NCI-H1092 (cell line): ENCODE measurements at regions not wholly inside any gene's neighbourhood (a gene's known extent, or its start where the extent isn't known, plus 50 kb on each side); places are given as distances from the start of the nearest gene placed in this dataset.
"Not testable (repeated sequence)": the region's sequence is repeated elsewhere in the genome, so short reads cannot be mapped to it uniquely, and the experiment has no call there.

Experiments used
- DNase-seq: peaks from one replicate; lab custom pipeline; 2025; lab: John Stamatoyannopoulos, UW

GRCh38 chr16:88227722-88228482, 154.9 kb upstream of the ZNF469 start:
- not testable (repeated sequence) for DNase-seq

DNA sequence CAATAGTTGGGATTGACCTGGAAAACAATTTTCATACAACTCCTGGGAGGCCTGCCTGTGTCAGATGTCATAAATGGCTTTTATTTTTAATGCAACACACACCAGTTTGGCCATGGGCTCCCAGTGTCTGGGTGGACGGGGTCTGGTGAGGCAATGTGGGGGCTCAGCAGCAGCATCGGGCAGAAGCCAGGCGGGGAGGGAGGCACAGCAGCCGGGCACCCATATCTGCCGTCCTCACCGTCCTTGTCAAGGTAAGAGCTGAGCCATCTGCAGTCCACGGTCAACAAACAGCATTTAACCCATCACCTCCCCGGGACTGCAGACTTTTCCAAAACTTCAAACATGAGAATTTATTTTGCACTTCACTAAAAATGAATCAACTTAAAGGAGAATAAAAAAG, 154.0 kb upstream of the ZNF469 start:
- DNase-seq, result not testable (repeated sequence)

GRCh38 chr16:88229710-88230109, 153.0 kb upstream of the ZNF469 start:
- DNase-seq, result not testable (repeated sequence)

- not testable (repeated sequence) for DNase-seq
These were observed 152.3 kb upstream of the ZNF469 start for GRCh38 chr16:88230276-88230966.

DNA sequence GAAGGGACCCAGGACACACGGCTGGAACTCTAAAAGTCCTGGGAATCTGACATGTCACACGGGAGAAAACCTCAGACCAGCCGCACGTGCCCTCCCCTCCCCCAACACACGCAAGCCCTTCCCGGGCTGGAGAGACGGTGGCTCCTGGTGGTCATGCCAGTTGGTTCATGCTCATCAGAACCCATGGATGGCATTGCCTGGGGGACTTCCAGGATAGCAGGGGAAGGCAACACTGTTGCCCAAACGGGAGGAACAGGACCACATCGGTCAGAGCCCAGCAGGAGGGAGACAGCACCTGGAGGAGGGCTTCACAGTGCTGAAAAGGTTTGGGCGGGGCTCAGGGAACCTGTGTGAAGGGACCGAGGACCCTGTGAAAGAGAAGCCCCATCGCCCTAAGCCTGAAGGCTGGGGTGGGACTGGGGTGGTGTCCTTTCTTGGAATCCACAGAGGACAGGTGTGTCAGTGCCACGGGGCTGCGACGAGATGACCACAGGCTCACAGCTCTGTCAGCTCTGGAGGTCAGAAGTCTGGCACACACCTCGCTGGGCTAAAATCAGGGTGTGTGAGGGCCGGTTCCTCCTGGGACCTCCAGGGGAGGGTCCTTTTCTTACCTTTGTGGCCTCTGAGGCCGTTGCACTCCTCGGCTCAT, 151.7 kb upstream of the ZNF469 start:
- not testable (repeated sequence) for DNase-seq

DNA sequence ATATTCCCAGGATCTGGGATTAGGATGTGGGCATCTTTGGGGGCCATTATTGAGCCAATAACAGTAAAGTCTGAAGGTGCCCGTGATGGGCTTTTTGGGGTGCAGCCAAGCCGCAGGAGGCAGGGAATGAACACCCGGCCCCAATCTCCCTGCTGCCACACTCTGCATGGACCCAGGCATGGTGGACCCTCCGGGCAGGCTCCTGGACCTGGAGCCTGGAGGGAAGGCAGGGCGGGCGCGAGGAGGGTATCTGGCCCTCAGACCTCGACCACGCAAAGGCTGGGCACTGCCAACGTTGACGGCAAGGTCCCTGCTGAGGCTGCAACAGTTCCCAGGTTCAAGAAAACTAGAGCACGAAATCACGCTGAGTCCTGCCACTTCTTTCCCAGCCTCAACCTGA, 150.9 kb upstream of the ZNF469 start:
- not testable (repeated sequence) for DNase-seq

GRCh38 chr16:88232401-88233258, 150.1 kb upstream of the ZNF469 start:
- not testable (repeated sequence) for DNase-seq

- not testable (repeated sequence) for DNase-seq
These were observed 148.9 kb upstream of the ZNF469 start for GRCh38 chr16:88233621-88234420.

DNA sequence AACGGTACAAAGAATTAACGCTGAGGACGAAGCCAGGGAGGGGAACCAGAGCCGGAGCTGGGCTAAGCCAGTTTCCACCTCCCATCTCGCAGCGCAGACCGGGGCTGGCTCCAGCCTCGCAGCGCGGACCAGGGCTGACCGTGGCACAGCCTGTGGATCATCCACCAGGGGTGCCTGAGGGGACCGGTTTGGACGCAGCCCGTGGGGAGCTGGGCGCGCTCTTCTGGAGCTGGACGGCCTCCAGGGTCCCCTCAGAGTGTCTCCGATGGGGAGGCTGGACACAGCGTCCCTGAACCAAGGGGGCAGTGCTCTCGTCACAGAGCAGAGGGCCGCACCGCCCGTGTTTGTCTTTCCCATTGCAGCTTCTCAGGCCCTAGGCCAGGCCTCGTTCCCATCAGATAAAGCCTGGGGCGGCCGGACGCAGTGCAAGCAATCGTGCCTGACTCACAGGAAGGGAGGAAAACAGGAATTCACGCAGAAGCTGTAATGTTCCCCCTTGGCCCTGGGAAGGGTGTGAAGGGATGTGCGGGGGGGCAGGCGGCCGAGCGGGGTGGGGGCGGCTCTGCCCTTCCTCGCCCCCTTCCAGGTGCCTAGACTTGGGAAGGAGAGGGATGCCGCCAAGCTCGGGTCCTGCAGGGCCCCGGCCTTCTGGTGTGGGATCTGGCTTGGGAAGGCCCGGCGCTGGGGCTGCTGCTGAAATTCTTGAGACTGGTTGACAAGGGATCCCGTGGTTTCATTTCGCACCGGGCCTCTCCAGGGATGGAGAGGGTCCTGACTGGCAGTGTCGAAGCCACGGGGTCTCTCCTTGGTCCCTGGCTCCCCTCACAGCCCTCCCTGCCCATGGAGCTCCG, 148.1 kb upstream of the ZNF469 start:
- not testable (repeated sequence) for DNase-seq

- DNase-seq, result not testable (repeated sequence)
These were observed 147.1 kb upstream of the ZNF469 start for GRCh38 chr16:88235691-88236090.

DNA sequence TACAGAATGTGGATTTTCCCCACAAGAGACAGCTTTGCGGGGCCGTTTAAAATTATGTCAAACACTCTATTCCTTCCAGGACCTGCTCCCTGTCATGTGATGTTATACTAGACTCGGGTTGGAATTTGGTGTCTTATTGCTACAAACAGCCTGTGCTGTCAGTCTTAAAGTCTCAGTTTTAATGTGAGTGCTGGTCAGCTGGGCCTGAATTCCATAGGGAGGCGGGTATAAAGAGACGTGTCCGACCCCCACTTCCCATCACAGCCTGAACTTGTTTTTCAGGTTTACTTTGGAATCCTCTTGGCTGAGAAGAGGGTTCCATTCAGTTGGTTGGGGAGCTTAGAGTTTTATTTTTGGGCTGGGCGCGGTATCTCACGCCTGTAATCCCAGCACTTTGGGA, 146.5 kb upstream of the ZNF469 start:
- not testable (repeated sequence) for DNase-seq

- DNase-seq, result not testable (repeated sequence)
These were observed 145.4 kb upstream of the ZNF469 start for GRCh38 chr16:88237314-88237713.

- DNase-seq, result not testable (repeated sequence)
These were observed 144.9 kb upstream of the ZNF469 start for GRCh38 chr16:88237761-88238415.

GRCh38 chr16:88238732-88239274, 144.0 kb upstream of the ZNF469 start:
- peak; percentile 9 for DNase-seq

GRCh38 chr16:88240118-88240517, 142.6 kb upstream of the ZNF469 start:
- DNase-seq, result not testable (repeated sequence)

DNA sequence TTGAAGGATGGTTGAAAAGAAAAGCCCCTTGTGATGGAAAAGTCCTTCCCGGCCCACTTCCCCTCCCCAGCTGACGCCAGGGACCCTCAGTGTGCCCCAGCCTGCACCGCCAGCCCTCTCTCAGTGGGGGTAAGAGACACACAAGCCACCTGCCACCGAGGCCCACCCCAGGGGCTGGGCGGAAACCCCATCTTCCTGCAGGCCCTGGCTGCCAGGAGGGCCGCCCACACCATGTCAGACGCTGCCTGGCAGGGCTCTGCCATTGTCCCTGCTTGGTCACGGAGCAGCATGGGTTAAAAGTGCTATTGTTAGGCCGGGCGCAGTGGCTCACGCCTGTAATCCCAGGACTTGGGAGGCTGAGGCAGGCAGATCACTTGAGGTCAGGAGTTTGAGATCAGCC, 142.0 kb upstream of the ZNF469 start:
- DNase-seq, result not testable (repeated sequence)

DNA sequence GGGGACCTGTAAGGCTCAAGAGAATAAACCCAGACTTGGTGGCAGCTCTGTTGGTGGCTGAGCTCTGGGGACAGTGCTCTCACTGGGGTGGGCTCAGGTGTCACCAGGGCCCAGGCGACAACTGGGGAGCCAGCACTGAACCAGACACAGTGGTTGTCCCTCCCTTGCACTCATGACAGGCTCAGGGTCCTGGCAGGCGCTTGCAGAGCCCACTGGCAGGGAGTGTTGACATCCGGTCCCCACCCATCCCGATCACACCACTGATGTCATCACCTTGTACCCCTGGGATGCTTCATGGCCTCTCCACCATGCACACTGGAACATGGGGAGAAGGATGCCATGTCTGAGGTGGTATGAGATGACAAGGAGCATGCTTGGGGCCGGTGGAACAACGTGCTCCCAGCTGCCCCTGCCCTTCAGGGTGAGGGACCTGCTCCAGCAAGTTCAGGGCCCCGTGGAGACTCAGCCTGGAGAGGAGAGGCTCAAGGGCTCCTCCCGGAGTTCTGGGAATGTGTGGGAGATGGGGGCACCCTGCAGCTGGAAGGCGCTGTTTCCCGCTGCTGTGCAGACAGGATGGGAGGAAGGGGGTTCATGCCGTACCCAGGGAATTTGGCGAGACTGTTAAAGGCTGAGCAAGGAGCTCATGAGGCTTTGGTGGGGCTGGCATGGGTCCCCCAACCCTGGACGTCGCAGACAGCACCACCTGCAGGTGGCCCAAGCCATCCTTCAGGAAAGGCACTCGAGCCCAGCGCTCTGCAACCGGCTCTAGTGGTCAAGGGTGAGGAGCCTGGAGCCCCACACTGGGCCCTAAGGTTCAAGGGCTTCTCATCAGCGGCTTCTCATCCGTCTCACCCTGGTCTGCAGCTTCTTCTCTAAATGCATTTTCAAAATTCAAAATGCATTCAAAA, 141.1 kb upstream of the ZNF469 start:
- DNase-seq, result not testable (repeated sequence)
